Inferior parietal cortex (tissue), 1 donor: ENCODE measurements at regions not wholly inside any gene's neighbourhood (a gene's known extent, or its start where the extent isn't known, plus 50 kb on each side); places are given as distances from the start of the nearest gene placed in this dataset.
"Not testable (repeated sequence)": the region's sequence is repeated elsewhere in the genome, so short reads cannot be mapped to it uniquely, and the experiment has no call there.

ENCODE experiments used
- DNase-seq: peaks from one replicate; pipeline ENCODE4 v3.0.0-alpha.2; 2016; ENCODE audit errors: extremely low spot score

GRCh38 chr9:99478469-99479027 lies 256.5 kb downstream of the SEC61B start:
- DNase-seq, result no peak

GRCh38 chr9:99479929-99480328 lies 257.8 kb downstream of the SEC61B start:
- DNase-seq, result no peak

- DNase-seq, result no peak
Measured at GRCh38 chr9:99485459-99485858, 263.4 kb downstream of the SEC61B start.

- DNase-seq, result no peak
Measured at GRCh38 chr9:99486684-99487083, 264.6 kb downstream of the SEC61B start.

- no peak for DNase-seq
Measured at GRCh38 chr9:99488131-99489059, 266.3 kb downstream of the SEC61B start.

GRCh38 chr9:99489060-99489413 lies 267.0 kb downstream of the SEC61B start:
- no peak for DNase-seq

GRCh38 chr9:99490729-99491128 lies 268.6 kb downstream of the SEC61B start:
- DNase-seq, result no peak

GRCh38 chr9:99491408-99492158 lies 269.5 kb downstream of the SEC61B start:
- no peak for DNase-seq

- DNase-seq, result no peak
Measured at GRCh38 chr9:99497641-99498040, 275.6 kb downstream of the SEC61B start.

- not testable (repeated sequence) for DNase-seq
Measured at GRCh38 chr9:99498979-99499378, 276.9 kb downstream of the SEC61B start.

GRCh38 chr9:99505936-99506335 lies 283.9 kb downstream of the SEC61B start:
- DNase-seq, result no peak

- no peak for DNase-seq
Measured at GRCh38 chr9:99506747-99507348, 284.8 kb downstream of the SEC61B start.

- no peak for DNase-seq
Measured at GRCh38 chr9:99509065-99509745, 287.1 kb downstream of the SEC61B start.

- no peak for DNase-seq
Measured at GRCh38 chr9:99509900-99510535, 287.9 kb downstream of the SEC61B start.

GRCh38 chr9:99511723-99512122 lies 289.6 kb downstream of the SEC61B start:
- no peak for DNase-seq

GRCh38 chr9:99513441-99514112 lies 291.5 kb downstream of the SEC61B start:
- no peak for DNase-seq

GRCh38 chr9:99515093-99515492 lies 293.0 kb downstream of the SEC61B start:
- no peak for DNase-seq

- DNase-seq, result no peak
Measured at GRCh38 chr9:99515895-99516656, 294.0 kb downstream of the SEC61B start.

- no peak for DNase-seq
Measured at GRCh38 chr9:99516657-99517049, 294.6 kb downstream of the SEC61B start.

- DNase-seq, result no peak
Measured at GRCh38 chr9:99523838-99524237, 297.8 kb upstream of the NR4A3 start.
